Stimulated activated CD4-positive, alpha-beta T cell treated with anti-CD3 and anti-CD28 coated beads, TNF-alpha, amount 100 ng/mL, for 24 hours (primary cell): ENCODE measurements at regions not wholly inside any gene's neighbourhood (a gene's known extent, or its start where the extent isn't known, plus 50 kb on each side); places are given as distances from the start of the nearest gene placed in this dataset.
A peak's percentile ranks its signal among the peaks of the same experiment; 100 is the strongest.

Experiments used
- DNase-seq, 3 experiments: peaks; one replicate each; pipeline ENCODE4 v3.0.0-alpha.2; 2020; ENCODE audit warnings: low read depth in 3 of 3

- DNase-seq, result no peak
Observed at GRCh38 chr20:21839982-21840381, 134.5 kb downstream of the PAX1 start.

- DNase-seq, result no peak
Observed at GRCh38 chr20:21836346-21836745, 130.9 kb downstream of the PAX1 start.

DNA sequence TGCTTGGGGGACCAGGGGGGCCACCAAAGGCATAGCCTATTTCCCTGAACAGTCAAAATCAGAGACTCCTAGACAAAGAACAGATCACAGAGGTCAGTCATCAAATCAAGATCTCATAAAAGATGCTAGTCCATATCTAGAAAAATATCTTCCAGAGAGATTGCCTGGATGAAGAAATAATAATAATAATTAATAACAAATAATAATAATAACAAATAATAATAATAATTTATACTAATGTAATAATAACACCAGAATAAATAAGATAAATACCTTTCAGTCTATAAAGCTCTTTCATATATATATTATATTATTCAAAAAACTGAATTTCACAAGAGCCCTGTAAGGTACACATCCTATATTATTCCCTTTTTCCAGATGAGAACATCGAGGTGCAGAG, 129.6 kb downstream of the PAX1 start:
- DNase-seq, result no peak

DNA sequence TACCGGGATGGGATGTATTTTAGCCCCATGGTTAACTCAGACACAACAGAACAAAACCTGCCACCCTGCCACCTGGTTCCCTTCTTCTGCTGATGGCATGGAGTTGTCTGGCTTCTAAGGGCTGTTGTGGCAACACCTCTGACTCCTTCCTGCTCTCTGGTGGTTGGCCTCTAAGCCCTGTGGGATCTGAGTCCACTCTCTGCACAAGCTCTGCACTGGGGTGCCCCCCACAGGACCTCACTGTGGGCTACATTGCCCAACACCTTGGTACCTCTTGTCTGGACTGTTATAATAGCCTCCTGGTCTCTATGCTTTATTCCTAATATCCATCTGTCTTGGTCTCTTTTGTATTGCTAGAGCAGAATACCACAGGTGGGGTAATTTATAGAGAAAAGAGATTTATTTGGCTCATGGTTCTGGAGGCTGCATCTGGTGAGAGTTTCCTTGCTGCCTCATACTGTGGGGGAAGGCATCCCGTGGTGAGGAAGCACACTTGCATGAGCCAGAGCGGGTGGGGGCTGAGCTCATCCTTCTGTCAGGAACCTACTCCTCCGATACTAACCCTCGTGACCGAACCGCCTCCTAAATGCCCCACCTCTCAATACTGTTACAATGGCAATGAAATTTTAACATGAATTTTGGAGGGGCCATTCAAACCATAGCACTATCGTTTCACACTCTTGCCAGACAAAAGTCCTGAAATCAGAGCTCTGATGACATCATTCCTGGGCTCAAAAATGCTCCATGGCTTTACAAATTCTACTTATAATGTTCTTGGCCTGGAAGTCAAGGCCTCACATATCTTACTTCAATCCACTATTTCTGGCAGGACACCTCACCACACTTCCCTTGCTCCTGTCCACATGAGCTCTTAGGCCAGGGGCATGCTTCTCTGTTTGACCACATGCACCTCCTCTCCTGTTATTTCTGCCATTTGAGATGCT, 127.2 kb downstream of the PAX1 start:
- no peak for DNase-seq

- DNase-seq, result no peak
Observed at GRCh38 chr20:21826976-21827375, 121.5 kb downstream of the PAX1 start.

- no peak for DNase-seq
Observed at GRCh38 chr20:21821358-21821757, 115.9 kb downstream of the PAX1 start.

- DNase-seq, result no peak
Observed at GRCh38 chr20:21820688-21821087, 115.2 kb downstream of the PAX1 start.

GRCh38 chr20:21820045-21820444, 114.6 kb downstream of the PAX1 start:
- no peak for DNase-seq

- DNase-seq, result no peak
Observed at GRCh38 chr20:21812379-21812778, 106.9 kb downstream of the PAX1 start.

GRCh38 chr20:21809961-21810523, 104.6 kb downstream of the PAX1 start:
- no peak for DNase-seq

DNA sequence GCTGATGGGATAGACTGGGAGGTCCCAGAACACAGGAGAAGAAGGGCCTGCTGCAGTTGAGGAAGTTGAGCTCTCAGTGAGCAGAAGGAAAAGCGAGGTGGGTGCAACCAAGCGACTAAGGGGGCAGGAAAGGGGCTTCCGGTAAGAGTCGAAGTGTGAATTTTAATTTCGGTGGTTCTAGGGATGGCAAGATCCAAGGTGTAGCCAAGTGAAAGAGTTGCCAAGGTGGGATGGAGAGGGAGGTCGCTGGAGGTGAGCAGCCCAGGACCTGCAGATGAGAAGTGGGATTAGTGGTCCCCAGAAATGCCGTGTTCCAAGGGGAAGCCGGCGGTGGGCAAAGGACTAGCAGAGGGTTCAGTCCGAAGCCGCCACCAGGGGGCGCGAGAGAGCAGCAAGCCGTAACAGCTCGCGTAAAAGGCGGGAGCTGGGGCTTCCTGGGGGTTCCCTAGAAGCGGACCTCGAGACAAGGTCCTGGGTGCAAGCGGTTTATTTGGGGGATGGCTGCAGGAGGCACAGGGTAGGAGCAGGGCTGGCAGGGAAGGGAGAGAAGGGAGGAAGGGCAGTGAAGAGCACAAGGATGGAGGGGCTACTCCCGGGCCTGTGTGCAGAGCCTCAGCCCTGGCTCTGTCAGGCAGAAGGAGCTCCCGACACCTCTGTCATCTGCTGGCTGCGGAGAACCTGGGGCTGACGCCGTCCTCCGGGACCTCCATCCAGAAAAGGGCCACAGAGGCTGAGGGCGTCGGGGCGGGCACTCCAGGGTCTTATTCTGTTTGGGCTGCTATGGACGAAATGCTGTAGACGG, 103.6 kb downstream of the PAX1 start:
- peak in 1 of 3 experiments; percentile 32 for DNase-seq

GRCh38 chr20:21808139-21808538, 102.7 kb downstream of the PAX1 start:
- DNase-seq, result no peak

DNA sequence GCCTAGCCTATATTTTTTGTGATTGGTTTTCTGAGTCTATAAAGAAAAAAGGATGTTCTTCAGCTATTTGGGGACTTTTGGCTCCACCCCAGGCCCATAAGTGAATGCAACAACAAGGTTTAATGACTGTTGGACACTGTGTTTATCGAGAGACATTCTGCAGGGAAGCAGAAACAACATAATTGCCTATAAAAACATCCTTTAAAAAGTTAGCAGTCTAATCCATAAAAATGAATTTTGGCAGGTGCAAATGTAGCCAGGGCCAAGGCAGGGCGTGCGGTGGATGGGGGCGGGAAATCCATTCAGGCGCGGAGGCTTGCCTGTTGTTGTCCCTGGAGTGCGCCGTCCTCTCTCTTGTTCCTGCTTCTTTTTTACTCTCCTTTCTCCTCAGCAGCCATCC, 99.3 kb downstream of the PAX1 start:
- no peak for DNase-seq

GRCh38 chr20:21801193-21801592, 95.7 kb downstream of the PAX1 start:
- DNase-seq, result no peak

DNA sequence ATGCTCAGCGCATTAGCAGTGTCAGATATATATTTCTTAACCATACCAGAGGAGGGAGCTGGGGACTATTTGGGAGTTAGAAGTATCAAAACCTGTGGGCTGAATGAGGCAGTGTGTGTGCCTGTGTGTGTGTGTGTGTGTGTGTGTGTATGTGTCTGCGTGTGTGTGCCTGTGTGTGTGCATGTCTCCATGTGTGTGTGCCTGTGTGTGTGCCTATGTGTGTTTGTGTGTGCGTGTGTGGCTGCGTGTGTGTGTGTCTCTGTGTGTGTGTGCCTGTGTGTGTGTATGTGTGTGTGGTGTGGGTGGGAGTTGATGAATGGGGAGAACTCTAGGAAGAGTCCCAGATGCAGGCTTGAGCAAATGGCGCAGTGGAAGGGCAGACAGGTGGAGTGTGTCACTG, 92.9 kb downstream of the PAX1 start:
- DNase-seq, result no peak

GRCh38 chr20:21796059-21796458, 90.6 kb downstream of the PAX1 start:
- DNase-seq, result no peak

DNA sequence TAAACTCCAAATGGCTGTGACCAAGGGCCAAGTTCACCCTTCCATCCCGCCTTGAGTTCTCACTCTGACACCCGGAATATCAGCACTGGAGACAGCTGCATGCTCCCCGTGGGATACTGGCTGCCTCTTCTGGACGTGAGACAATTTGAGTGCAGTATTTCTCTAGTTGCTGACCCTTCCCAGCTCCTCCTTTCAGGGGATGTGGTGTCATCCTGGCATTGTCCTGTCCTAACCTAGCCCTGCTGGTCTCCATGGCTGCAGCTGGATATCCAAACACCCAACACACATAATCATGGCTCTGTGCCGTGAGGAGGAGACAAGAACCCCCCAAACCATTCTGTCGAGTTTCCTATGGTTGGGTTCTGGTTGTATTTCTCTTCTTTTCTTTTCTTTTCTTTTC, 82.6 kb downstream of the PAX1 start:
- no peak for DNase-seq

GRCh38 chr20:21781446-21782075, 76.1 kb downstream of the PAX1 start:
- DNase-seq, result no peak

- no peak for DNase-seq
Observed at GRCh38 chr20:21780528-21780927, 75.1 kb downstream of the PAX1 start.
